ENCODE measurements at regions not wholly inside any gene's neighbourhood (a gene's known extent, or its start where the extent isn't known, plus 50 kb on each side); places are given as distances from the start of the nearest gene placed in this dataset.
A peak's percentile ranks its signal among the peaks of the same experiment; 100 is the strongest.

DNA sequence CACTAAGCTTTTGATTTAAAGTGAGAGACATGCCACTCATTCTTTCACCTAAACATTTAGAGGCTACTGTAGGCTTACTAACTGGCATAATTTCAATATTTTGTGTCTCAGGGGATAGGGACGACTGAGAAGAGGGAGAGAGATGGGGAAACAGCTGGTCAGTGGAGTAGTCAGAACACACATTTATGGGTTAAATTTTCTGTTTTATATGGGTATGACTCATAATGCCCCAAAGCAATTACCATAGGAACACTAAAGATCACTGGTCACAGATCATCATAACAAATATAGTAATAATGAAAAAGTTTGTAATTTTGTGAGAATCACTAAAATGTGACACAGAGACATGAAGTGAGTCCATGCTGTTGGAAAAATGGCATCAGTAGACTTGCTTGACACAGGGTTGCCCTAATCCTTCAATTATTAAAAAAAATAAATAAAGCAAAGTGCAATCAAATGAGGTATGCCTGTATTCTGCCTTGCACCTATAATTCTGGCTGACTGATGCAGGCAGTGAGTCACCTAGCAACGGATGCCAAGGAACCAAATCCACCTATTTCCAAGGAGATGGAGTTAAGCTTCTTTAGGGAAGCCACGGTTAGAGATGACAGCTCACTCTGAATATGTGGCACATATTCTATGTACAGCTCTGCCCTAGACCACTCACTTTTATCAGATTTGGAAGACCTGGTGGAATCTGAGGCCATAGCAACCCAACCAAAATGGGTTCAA lies 166.1 kb downstream of the MARCHF11 start:
- no peak for DNase-seq (ENCODE audit: low read depth in 4 of 4, low spot score in 3 of 4)

DNA sequence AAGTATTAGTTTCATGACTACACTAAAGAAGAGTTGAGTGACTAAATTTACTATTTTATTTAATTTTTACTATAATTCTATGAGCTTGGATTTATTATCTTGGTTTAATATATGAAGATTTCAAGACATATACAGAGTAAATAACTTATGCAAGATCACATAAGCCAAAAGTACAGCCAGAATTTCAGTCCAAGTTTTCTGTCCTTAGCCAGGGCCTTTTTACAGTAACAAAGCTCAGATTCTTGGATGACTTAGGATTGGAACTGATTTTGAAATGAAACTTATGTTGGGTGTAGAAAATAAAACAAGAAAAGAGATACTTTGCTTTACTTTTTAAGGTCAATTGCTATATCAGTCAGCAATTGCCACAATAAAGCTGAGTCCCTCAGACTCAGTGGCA lies 170.3 kb downstream of the MARCHF11 start:
- DNase-seq (ENCODE audit: low read depth in 4 of 4, low spot score in 3 of 4): no peak

DNA sequence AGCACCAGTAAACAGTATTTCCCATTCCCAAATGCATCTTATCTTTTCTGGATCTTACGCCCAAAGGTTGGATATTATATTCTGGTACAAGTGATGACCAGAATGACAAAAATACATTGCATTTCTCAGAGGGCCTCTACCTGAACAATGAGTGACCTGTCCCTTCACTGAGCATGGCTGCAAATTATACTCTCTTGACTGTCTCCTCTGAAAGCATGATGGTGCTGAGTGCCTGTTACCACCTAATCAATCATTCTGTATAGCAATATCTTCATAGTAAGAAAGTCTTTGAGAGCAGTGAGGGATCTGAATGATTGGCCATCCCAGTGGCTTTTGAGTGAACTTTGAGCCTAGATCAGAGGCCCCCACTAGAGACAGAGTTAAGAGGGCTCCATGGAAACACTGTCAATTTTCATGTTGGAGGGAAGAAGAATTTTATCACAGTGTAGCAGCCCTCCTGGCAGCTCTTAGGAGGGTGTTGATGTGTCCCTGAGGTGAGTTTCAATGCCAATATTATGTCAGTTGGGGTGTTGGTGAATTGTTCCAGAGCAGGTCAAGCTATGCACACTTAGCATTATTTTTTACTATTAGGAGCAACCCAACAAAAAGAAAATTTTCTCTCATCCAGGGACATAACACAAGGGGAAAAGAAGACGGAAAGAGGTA lies 171.7 kb downstream of the MARCHF11 start:
- DNase-seq (ENCODE audit: low read depth in 4 of 4, low spot score in 3 of 4): no peak

DNA sequence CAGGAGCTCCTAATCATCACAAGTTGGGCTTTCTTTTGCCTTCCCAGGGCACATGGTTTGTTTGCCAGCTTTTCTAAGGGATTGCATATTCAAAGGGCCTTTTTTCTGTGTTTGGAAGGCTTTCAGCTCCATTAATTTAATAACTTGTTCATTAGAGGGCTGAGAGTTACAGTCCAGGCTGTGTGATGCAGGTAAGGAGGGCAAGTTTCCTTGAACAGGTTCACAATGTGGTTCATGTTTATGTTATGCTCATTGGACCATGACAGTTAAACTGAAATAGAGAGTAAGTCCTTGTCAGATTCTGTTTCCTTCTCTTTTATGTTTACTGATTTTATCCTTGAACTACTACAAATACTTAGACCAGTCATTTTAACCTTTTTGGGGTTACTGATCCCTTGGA lies 174.4 kb downstream of the MARCHF11 start:
- peak in 3 of 4 donors; percentile 18 to 50 (median 22) for DNase-seq (ENCODE audit: low read depth in 4 of 4, low spot score in 3 of 4)

DNA sequence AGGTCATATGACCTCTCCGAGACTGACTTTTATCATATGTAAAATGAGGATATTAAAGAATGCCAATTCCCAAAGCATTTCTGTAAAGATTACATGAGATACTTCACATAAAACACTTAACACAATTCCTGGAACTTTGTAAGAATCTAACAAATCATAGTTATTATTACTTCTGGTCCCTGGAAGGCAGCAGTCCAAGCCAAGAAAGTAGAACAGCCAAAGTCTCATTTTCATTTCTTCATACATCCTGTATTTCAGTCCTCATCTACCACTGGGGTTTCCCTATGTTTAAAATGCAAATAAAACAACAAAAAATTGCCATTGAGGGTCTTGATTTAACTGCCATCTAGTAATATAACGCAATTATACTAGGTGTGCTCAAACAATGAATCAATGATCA lies 179.5 kb downstream of the MARCHF11 start:
- DNase-seq (ENCODE audit: low read depth in 4 of 4, low spot score in 3 of 4): no peak

DNA sequence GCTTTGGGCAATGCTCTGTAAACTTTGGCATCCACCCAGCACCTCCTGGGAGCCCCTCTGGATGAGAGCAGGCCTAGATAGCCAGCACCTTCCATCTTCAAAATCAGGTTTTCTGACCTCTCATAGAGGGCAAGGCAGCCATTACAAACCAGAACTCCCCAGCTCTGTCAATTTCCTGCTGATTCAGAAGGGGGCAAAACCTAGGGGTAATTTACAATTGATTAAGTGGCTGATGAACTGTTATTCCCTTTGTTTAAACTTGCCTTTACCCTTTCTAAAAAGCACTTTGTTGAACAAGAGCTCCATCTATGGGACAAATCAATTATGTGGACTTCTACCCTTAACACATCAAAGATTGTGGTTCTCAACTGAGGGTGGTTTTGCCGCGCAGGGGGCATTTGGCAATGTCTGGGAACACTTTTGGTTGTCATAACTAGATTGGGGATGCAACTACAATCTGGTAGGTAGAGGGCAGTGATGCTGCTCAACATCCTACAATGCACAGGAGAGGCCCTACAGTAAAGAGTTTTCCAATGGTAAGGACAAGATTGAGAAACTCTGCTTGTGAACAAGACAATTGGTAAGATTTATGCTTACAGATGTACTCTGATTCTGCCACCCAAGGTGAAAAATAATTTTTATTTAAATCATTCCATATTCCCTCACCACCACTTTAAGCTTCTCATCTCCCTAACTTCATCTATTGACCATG lies 184.1 kb downstream of the MARCHF11 start:
- no peak for DNase-seq (ENCODE audit: low read depth in 4 of 4, low spot score in 3 of 4)

DNA sequence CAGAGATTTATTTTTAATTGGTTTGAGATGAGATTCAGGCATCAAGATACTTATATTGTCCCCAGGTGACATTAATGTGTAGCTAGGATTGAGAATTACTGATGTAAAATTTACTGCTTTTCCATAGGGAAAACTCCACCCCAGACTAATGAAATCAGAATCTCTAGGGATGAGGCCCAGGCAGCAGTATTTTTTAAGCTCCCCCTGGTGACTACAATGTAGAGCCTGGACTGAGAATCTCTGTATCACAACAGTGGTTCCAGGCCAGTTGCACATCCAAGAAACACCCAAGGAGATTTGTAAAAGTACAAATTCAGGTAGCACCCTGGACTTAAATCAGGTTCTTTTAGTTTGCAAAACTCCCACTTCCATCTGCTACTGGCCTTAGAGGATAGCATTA lies 185.7 kb downstream of the MARCHF11 start:
- no peak for DNase-seq (ENCODE audit: low read depth in 4 of 4, low spot score in 3 of 4)

DNA sequence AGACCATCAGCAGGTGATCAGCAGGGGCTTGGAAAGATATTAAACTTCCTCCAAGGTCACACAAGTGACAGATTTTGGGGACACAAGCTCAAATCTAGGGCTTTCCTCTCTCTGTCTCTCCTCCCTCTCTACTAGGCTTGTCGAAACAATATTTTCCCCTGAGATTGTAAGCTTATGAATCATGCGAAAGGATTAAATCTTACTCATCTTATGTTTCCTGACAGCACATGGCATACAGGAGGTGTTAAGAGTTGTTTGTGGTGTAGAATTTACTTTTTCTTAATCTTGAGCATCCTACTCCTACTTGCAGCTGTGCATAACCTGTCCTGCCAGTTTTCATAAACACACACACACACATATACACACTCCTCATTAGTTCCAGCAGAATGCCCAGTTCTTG lies 186.3 kb downstream of the MARCHF11 start:
- no peak for DNase-seq (ENCODE audit: low read depth in 4 of 4, low spot score in 3 of 4)

DNA sequence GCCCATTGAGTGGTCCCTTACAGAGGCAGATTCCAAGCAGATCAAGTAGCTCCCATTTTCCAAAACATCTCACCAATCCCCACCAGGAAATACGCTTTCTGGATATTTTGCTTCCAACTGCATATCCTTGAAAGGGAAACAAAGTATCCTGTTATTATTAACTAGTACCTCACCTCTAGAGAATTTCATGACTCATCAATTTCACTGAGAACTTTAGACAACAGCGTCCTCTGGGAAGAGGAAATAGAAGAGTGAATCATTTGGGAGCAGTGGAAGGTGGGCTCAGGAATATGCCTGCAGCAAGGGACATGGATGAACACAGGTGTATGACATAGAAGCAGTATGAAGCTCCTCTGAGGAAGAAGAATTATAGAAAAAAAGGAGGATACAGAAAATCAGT lies 186.7 kb downstream of the MARCHF11 start:
- DNase-seq (ENCODE audit: low read depth in 4 of 4, low spot score in 3 of 4): no peak

DNA sequence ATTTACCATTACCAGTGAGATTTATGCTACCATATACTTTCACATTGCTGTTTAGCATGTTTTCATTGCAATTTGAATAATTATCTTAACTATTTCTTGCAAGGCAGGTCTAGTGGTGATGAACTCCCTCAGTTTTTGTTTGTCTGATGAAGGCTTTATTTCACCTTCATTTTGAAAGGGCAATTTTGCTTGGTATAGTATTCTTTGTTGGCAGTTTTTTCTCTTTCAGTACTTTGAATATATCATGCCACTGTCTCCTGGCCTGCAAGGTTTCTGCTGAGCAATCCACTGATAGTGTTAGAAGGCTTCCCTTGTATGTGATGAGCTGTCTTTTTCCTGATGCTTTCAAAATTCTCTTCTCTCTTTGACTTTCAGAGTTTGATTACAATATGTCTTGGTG lies 188.0 kb downstream of the MARCHF11 start:
- DNase-seq (ENCODE audit: low read depth in 4 of 4, low spot score in 3 of 4): no peak

Data from left renal pelvis (tissue), 4 donors.